ENCODE measurements at regions not wholly inside any gene's neighbourhood (a gene's known extent, or its start where the extent isn't known, plus 50 kb on each side); places are given as distances from the start of the nearest gene placed in this dataset.

- no peak for ATAC-seq
- TF ChIP-seq PPARA (CRISPR knock-in tag; IDR thresholded peaks at IDR 0.05; ENCODE audit: borderline replicate concordance) (no peak), ZNF565 (CRISPR knock-in tag; conservative IDR thresholded peaks at IDR 0.05; ENCODE audit: low read depth) (no peak), POU6F1 (CRISPR knock-in tag; IDR thresholded peaks at IDR 0.05; ENCODE audit: borderline replicate concordance, low read depth) (no peak), ESRRG (CRISPR knock-in tag; IDR thresholded peaks at IDR 0.05) (no peak), TSHZ2 (CRISPR knock-in tag; IDR thresholded peaks at IDR 0.05) (no peak), ISL1 (CRISPR knock-in tag; IDR thresholded peaks at IDR 0.05) (no peak), TCF4 (CRISPR knock-in tag; IDR thresholded peaks at IDR 0.05; ENCODE audit: borderline replicate concordance) (no peak), CREB5 (CRISPR knock-in tag; IDR thresholded peaks at IDR 0.05; ENCODE audit: low read depth) (no peak), PATZ1 (CRISPR knock-in tag; IDR thresholded peaks at IDR 0.05; ENCODE audit: borderline replicate concordance) (no peak), TOX (CRISPR knock-in tag; IDR thresholded peaks at IDR 0.05; ENCODE audit: borderline replicate concordance) (no peak), SNAI2 (CRISPR knock-in tag; IDR thresholded peaks at IDR 0.05) (no peak), ZNF8 (CRISPR knock-in tag; IDR thresholded peaks at IDR 0.05) (no peak), OSR1 (CRISPR knock-in tag; IDR thresholded peaks at IDR 0.05) (no peak), GLIS3 (CRISPR knock-in tag; IDR thresholded peaks at IDR 0.05) (no peak), CSDC2 (CRISPR knock-in tag; IDR thresholded peaks at IDR 0.05) (no peak), RARB (CRISPR knock-in tag; IDR thresholded peaks at IDR 0.05) (no peak), ZFP3 (CRISPR knock-in tag; IDR thresholded peaks at IDR 0.05) (no peak), ZC3H10 (CRISPR knock-in tag; IDR thresholded peaks at IDR 0.05) (no peak), ZNF70 (CRISPR knock-in tag; IDR thresholded peaks at IDR 0.05) (no peak), ARNTL (CRISPR knock-in tag; IDR thresholded peaks at IDR 0.05; ENCODE audit: borderline replicate concordance, low read depth) (no peak)
Measured at GRCh38 chr2:153635494-153635893, 156.9 kb upstream of the RPRM start.

DNA sequence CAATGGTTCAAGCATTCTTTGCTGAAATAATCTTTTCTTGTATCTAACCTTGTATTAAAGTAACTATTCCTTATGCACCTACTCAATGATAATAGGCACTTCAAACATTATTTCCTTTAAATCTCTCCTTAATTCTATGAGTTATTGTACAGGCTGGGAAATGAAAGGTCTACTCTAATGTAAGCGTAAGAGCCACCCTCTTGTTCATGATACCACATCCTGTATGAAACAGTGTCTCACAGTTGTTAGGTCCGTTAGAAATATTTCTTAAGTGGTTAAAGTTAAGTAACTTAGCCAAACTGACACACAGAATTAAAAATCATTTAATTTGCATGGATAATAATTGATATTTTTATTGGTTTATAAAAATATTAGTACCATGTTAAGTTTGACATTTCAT is 162.5 kb upstream of the RPRM start:
- ATAC-seq = no peak

More for the DNA sequence above, 162.5 kb upstream of the RPRM start:
- TF ChIP-seq CSDC2 (CRISPR knock-in tag; IDR thresholded peaks at IDR 0.05) (no peak), ESRRG (CRISPR knock-in tag; IDR thresholded peaks at IDR 0.05) (no peak), ZC3H10 (CRISPR knock-in tag; IDR thresholded peaks at IDR 0.05) (no peak), POU6F1 (CRISPR knock-in tag; IDR thresholded peaks at IDR 0.05; ENCODE audit: borderline replicate concordance, low read depth) (no peak), ZNF8 (CRISPR knock-in tag; IDR thresholded peaks at IDR 0.05) (no peak), ZNF70 (CRISPR knock-in tag; IDR thresholded peaks at IDR 0.05) (no peak), ISL1 (CRISPR knock-in tag; IDR thresholded peaks at IDR 0.05) (no peak), SNAI2 (CRISPR knock-in tag; IDR thresholded peaks at IDR 0.05) (no peak), ARNTL (CRISPR knock-in tag; IDR thresholded peaks at IDR 0.05; ENCODE audit: borderline replicate concordance, low read depth) (no peak), CREB5 (CRISPR knock-in tag; IDR thresholded peaks at IDR 0.05; ENCODE audit: low read depth) (no peak), ZFP30 (CRISPR knock-in tag; IDR thresholded peaks at IDR 0.05) (no peak), BACH2 (CRISPR knock-in tag; IDR thresholded peaks at IDR 0.05; ENCODE audit: borderline replicate concordance) (no peak), CSRNP3 (CRISPR knock-in tag; IDR thresholded peaks at IDR 0.05) (no peak), PPARA (CRISPR knock-in tag; IDR thresholded peaks at IDR 0.05; ENCODE audit: borderline replicate concordance) (no peak), OSR1 (CRISPR knock-in tag; IDR thresholded peaks at IDR 0.05) (no peak), GLIS3 (CRISPR knock-in tag; IDR thresholded peaks at IDR 0.05) (no peak), RARB (CRISPR knock-in tag; IDR thresholded peaks at IDR 0.05) (no peak), ZFP3 (CRISPR knock-in tag; IDR thresholded peaks at IDR 0.05) (no peak)

Measured in SK-N-SH treated with all-trans-retinoic acid at 6 μM for 48 hours (cell line).